HG03039 (cell line): ENCODE measurements at regions not wholly inside any gene's neighbourhood (a gene's known extent, or its start where the extent isn't known, plus 50 kb on each side); places are given as distances from the start of the nearest gene placed in this dataset.

Experiments
- ATAC-seq: cut with Tn5 transposase; IDR thresholded peaks from one replicate; pipeline ENCODE4 v1.9.1; 2021; ENCODE audit warnings: mild to moderate bottlenecking, moderate library complexity; ENCODE audit not compliant: unreplicated experiment

- ATAC-seq = no peak
Measured at GRCh38 chr13:76754414-76754813, 131.8 kb downstream of the KCTD12 start.

- ATAC-seq = no peak
Measured at GRCh38 chr13:76751278-76751677, 134.9 kb downstream of the KCTD12 start.

- ATAC-seq = no peak
Measured at GRCh38 chr13:76750126-76750525, 136.1 kb downstream of the KCTD12 start.

GRCh38 chr13:76745261-76746200 is 140.7 kb downstream of the KCTD12 start:
- ATAC-seq = peak; percentile 83

- ATAC-seq = no peak
Measured at GRCh38 chr13:76741624-76742023, 144.6 kb downstream of the KCTD12 start.

GRCh38 chr13:76741046-76741445 is 145.2 kb downstream of the KCTD12 start:
- ATAC-seq = no peak

GRCh38 chr13:76738616-76739015 is 147.6 kb downstream of the KCTD12 start:
- no peak for ATAC-seq

GRCh38 chr13:76737526-76737925 is 148.7 kb downstream of the KCTD12 start:
- no peak for ATAC-seq

GRCh38 chr13:76735641-76736040 is 150.6 kb downstream of the KCTD12 start:
- ATAC-seq = peak; percentile 69

- ATAC-seq = no peak
Measured at GRCh38 chr13:76733671-76734070, 152.5 kb downstream of the KCTD12 start.

GRCh38 chr13:76732367-76732766 is 153.8 kb downstream of the KCTD12 start:
- no peak for ATAC-seq

GRCh38 chr13:76730220-76730619 is 156.0 kb downstream of the KCTD12 start:
- ATAC-seq = no peak

GRCh38 chr13:76729691-76730090 is 156.5 kb downstream of the KCTD12 start:
- no peak for ATAC-seq

GRCh38 chr13:76725896-76726295 is 160.3 kb downstream of the KCTD12 start:
- ATAC-seq = no peak

GRCh38 chr13:76725211-76725610 is 161.0 kb downstream of the KCTD12 start:
- ATAC-seq = no peak

GRCh38 chr13:76724421-76724820 is 161.8 kb downstream of the KCTD12 start:
- ATAC-seq = no peak

- ATAC-seq = no peak
Measured at GRCh38 chr13:76723551-76724232, 162.5 kb downstream of the KCTD12 start.

- ATAC-seq = no peak
Measured at GRCh38 chr13:76722782-76723181, 163.4 kb downstream of the KCTD12 start.

- no peak for ATAC-seq
Measured at GRCh38 chr13:76720821-76721220, 165.4 kb downstream of the KCTD12 start.

- ATAC-seq = no peak
Measured at GRCh38 chr13:76720416-76720815, 165.8 kb downstream of the KCTD12 start.

GRCh38 chr13:76719955-76720354 is 166.2 kb downstream of the KCTD12 start:
- no peak for ATAC-seq

- no peak for ATAC-seq
Measured at GRCh38 chr13:76717092-76717491, 169.1 kb downstream of the KCTD12 start.
